ENCODE measurements at regions not wholly inside any gene's neighbourhood (a gene's known extent, or its start where the extent isn't known, plus 50 kb on each side); places are given as distances from the start of the nearest gene placed in this dataset.
"Not testable (repeated sequence)": the region's sequence is repeated elsewhere in the genome, so short reads cannot be mapped to it uniquely, and the experiment has no call there.

DNA sequence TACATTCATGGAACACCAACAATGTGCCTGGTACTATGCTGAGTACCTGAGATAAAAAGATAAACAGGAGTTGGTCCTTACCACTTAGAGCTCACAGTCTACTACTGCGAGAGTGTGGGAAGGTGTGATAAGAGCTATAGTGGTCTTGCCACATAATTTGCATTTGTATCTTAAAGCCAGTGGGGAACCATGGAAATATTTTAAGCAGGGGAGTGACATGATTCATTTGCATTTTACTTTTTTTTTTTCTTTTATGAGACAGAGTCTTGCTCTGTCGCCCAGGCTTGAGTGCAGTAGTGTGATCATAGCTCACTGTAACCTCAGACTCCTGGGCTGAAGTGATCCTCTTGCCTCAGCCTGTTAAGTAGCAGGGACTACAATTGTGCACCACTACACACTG, 53.6 kb downstream of the SRGAP2 start:
- DNase-seq (ENCODE audit: low spot score), result not testable (repeated sequence)

DNA sequence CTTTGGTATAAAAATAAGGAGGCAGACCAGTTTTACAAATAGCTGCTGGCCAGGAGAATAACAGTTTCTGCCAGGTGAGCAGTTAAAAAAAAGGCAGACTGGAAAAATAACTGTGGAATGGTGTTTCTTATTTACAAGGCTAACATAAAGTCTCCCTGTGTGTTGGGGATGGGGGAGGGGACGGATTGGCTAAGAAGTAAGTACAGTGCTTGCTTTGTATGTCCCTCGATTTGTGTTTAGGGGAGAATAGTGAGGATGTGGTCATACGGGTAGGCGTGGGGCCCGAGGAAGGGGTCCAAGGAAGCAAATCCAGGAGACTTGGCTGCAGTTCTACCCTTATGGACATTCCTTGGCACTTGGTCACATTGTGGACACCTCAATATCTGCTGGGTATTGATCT, 58.1 kb downstream of the SRGAP2 start:
- not testable (repeated sequence) for DNase-seq (ENCODE audit: low spot score)

DNA sequence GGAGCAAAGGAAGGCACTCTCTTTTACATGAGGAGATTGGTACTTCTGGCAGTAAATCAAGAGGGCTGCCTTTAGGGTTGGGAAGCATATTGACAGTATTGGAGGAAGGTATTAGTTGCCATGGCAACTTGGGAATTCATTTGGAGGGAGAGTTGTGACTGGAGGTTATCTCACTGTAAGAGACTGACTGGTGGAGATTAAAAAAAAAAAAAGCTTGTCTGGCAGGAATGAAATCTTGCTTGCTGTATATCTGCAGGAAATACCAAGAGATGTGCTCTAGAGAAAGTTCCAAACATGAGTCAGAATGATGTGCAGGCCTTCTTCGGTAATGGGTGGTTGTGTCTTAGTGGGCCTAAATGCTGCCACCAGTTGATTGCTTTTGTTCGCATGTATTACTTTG, 59.1 kb downstream of the SRGAP2 start:
- DNase-seq (ENCODE audit: low spot score), result not testable (repeated sequence)

DNA sequence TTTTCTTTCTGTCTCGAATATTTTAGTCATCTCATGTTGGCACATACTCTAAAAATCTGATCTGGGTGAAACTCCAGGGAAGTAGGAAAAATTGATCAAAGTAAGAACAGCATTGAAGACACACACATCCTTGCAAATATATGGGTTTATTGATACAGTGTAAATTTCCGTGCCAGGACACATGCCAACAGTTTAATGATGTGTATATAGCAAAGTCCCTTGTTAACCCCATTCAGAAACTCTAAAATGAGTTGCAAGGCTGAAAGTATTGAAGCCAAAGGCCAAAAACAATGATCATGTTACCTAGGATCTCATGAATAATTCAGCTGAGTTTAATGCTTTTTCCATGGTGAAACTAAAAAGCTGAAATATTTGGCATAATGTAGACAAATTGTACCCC, 61.6 kb downstream of the SRGAP2 start:
- not testable (repeated sequence) for DNase-seq (ENCODE audit: low spot score)

DNA sequence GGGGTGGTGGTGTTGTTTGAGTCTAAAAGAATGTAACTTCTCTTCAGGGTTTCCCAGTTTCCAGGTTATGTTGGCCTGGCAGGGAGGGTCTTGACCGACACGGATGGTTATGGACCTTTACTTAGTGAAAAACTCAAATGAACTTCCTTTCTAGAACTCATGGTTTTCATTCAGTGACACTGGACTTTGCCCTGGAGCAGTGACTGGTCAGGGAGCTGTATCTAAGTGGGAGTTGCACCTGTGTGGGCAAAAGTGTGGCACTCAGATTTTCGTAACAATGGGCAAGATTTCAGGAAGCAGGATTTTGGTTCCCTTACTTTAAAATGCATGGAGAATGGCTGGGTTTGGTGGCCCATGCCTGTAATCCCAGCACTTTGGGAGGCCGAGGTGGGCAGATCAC, 67.8 kb downstream of the SRGAP2 start:
- DNase-seq (ENCODE audit: low spot score), result not testable (repeated sequence)

DNA sequence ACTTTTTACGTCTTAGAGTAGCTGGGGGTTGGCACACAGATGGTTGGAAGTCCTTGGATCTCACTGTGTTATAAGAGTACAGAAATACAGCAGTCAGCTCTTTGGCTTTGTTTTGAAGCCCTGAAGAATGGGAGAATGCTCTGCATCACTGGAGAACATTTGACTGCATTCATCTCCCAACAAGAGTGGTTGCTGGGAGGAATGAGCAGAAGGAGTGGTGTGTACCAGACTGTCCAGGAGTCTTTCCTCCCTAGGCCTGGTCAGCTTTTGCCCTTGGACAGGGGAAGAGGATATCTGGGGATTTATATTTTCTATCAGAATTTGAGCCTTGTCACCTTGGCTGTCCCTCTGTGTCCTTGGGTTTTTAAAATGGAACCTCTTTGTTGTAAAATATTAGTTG, 69.8 kb downstream of the SRGAP2 start:
- not testable (repeated sequence) for DNase-seq (ENCODE audit: low spot score)

DNA sequence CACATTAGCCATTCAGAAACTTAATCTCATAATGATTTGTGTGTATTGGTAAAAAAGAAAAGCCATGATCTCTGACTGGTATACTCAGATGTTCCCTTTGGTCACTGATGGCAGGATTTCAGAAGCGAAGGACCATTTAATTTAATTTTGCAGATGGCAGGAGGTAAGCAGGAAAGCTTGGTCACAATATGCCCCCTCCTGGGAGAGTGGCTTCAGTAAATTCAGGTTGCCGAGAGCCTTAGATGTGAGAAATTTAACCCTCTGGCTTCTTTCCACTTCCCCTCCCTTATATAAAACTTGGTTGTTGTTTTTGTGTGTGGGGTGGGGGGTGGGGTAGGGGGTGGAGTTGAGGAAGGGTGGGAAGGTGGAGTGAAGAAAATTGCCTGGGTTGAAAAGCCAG, 72.8 kb downstream of the SRGAP2 start:
- not testable (repeated sequence) for DNase-seq (ENCODE audit: low spot score)

DNA sequence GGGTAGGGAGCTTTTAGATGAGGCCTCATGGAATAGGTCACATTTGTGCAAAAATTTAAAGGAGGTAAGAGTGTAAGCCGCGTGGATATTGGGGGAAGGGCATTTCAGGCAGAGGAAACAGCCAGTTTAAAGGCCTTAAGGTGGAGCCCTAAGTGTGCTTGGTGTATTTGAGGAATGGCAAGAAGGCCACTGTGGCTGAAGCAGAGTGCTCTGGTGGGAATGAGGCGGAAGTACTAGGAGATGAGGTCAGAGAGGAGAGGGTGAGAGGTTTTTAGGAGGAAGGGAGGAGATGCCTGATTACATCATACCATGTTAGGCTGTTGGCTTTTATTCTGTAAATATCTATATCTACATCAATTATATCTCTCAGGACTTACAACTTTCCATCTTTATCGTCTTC, 75.3 kb downstream of the SRGAP2 start:
- DNase-seq (ENCODE audit: low spot score), result not testable (repeated sequence)

DNA sequence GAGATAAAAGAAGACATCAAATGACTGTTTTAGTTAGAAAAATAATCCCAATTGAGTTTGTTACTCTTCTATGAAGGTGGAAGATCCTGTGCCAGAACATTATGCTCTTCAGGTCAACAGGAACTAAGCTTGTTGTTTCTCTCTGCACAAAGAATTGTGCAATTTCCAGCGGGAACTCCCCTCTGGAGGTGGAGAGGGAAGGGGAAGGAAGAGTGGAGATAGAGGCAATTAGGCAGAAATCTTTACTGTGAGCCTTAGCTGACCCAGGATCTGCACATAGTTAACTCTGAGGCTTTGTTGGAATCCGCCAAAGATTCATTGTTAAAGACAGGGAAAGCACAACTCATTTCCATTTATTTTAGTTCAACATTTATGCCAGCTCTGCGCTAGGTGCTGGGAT, 77.3 kb downstream of the SRGAP2 start:
- not testable (repeated sequence) for DNase-seq (ENCODE audit: low spot score)

DNA sequence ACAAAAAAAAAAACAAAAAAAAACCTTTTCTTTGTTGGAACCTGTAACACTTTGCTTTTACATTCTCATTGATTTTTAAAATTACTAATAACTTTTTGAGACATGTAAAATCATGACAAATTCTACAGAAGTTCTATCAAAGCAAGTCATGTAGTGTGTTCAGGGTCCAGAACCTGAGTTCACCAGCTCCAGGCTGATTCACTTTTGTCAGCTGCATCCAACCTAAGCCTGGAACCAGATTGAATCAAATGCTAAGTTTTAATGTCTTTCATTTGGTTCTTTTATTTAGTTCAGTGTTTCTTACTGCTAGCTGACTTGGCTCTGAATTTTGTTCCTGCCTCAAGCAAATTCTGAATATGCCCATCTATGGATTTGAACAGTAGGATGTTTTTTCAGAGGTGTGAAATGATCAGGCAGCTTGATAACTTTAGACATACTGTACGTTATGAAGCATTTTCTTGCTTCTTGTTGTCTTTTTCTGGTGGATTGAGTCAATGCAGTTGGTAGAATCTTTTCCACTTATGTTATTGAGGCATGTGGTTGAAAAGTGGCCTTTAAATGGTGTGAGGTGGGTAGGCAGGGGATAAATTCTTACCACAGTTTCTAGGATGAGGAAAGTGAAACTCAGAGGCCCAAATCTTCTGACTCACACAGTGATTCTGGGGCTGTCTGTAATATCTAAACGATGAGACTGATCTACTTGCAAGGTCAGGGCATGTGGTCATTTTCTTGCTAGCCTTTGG, 78.7 kb downstream of the SRGAP2 start:
- DNase-seq (ENCODE audit: low spot score), result not testable (repeated sequence)

DNA sequence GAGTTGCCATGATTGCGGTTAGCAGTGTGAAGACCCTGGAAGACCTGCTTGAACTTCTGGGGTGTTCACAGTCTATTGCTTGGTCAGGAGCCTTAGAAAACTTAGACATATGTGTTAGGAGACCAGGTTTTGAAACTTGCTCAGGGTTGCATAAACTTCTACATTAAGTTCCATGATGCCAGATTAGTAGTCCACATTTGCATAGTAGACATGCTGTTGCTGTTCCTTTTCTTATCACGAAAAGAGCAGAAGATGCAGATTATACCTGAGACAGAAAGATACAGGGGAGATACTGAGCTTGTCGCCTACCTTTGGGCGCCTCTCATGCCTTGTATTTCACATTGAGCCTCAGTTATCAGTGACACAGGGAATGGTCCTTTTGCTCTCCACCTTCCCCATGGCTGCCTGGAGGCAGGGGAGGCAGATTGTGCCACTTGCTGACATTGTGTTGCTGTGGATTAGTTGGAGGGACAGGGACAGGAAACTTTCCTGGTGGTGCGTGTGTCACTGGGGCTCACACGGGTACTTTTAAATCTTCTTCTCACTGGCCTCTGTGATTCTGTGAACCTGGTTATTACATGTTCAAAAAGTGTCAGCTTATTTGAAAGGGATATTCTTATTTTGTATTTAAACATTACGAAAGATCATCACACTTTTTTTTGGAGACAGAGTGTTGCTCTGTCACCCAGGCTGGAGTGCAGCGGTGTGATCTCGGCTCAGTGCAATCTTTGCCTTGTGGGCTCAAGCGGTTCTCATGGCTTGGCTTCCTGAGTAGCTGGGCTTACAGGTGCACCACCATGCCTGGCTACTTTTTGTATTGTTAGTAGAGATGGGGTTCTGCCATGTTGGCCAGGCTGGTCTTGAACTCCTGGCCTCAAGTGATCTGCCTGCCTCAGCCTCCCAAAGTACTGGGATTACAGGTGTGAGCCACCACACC, 82.0 kb downstream of the SRGAP2 start:
- DNase-seq (ENCODE audit: low spot score), result not testable (repeated sequence)

DNA sequence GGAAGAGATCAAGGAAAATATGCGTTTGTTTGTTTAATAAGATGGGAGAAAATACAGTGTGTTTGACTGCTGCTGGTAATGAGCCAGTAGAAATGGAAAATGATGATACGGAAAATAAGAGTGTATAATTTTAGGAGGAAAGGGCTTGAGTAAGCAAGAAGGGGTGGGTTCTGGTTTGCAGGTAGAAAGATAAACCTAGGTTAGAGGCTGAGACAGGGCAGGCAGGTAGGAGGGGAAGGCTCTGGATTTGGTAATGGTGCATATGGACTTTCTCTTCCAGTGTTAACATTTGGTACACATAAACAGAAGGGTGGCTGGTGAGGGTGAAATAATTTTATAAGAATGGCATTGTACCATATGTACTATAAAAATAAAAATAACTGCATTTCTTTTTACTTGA, 84.4 kb downstream of the SRGAP2 start:
- not testable (repeated sequence) for DNase-seq (ENCODE audit: low spot score)

DNA sequence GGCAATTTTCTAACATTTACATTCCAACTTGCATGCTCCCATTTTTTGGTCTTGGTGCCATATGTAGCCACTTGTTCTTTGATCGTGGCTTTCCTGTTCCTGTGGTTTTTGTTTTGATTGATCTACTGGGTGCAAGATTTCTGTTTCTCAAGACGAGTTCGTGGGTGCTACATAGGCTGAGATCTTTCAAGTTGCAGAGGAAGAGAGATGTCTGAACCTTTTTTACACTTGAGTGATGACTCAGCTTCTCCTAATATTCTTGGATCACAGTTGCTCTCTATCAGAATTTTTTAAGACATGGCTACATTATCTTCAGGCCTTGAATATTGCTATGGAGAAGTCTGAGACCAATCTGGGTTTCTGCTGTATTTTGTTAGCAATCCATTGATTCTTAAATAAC, 85.1 kb downstream of the SRGAP2 start:
- not testable (repeated sequence) for DNase-seq (ENCODE audit: low spot score)

DNA sequence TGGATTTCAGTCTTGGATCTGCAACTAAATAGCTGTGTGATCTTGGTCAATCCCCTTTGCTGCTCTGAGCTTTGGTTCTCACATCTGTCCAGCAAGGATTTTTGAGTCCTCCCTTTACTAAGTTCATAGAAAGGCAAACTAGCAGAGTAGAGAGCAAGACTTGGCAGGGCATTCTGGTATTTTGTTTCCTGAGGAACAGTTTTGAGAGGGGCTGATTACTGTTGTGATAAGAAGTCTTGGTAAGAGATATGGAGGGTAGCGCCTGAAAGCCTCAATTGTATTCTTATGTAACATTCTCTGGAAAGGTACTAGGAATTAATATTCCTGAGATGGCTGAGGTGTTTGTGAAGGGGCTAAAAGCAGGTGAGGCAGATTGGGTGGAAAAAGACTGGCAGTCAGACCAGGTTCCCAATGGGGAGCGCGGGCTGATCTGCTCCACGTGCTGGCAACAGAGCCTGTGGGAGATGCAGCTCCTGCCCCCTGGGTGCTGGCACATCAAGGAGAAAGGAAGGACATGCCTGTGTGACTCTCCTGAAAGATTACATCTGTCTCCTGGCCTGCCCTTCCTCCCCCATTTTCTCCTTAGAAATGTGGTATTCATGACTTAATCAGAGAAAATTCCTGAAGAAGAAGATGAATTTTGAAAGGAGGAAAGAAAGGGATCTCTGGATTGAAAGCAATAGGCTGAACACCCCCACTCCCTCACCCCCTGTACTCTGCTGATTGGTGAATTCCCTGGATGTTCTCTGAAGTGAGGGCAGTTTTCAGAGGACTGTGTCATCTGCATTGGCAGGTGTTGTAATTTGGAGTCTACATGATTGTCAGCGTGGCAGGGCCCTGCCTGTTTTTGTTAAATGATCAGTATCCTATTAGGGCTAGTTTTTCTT, 94.0 kb downstream of the SRGAP2 start:
- not testable (repeated sequence) for DNase-seq (ENCODE audit: low spot score)

DNA sequence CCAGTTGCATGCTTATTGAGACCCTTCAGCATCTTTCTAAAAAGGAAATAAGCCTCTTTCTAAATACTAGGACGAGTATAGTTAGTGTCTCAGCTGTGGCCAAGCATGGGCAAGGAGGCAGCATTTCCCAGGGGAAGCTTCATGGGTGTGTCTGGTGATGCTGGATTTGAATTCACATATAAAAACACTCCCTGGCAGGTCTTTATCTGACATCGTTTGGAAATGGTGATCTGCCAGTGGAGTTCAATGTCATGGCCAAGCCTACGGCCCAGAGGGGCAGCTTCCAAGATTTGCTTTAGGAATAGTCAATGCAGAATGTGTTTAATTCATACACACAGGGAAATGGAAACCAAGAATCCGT, 94.7 kb downstream of the SRGAP2 start:
- not testable (repeated sequence) for DNase-seq (ENCODE audit: low spot score)

DNA sequence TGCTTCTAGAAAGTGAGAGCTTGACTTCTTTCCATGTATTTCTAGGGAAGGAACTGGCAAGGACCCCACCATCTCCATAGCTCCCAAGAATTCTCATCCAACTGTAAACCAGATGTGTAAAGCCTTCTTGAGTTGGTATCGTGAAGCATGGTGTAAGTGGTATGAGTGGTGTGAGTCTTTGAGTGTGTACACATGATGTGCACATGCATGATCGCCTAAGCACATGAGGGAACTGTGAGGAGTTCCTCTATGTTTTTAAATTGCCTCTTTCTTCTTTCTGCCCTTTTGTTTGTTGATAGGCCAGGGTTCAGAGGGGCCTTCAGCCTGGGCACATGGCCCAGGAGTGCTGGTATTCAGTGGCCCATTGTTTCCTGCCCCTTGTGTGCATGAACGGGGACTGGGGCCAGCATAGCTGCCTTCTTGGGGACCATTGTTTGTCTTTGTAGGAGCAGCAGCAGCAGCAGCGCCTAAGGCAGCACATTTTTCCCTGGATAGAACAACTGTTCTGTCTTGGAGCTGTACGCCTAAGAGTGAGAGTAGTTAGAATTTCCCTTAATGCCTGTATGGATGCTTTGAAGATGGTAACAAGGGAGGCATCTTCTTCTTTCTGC, 95.9 kb downstream of the SRGAP2 start:
- DNase-seq (ENCODE audit: low spot score), result not testable (repeated sequence)

DNA sequence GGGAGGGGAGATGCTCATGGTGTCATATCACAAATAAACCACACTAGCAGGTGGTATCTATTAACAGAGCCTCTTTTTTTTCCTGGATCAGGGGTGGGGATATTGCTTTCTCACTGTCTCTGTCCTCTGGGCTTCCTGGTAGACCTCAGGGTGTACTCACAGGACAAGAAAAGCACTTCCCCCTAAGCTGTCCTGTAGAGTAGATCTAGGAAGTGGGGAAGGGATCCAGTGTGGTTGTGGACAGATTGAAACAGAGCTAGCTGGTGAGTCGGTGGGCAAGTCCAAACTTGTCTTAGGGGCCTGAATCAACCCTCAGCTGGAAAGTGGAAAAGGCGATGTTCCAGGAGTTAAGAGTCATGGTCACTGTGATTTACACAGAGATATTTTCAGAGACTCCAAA, 96.6 kb downstream of the SRGAP2 start:
- DNase-seq (ENCODE audit: low spot score), result not testable (repeated sequence)

DNA sequence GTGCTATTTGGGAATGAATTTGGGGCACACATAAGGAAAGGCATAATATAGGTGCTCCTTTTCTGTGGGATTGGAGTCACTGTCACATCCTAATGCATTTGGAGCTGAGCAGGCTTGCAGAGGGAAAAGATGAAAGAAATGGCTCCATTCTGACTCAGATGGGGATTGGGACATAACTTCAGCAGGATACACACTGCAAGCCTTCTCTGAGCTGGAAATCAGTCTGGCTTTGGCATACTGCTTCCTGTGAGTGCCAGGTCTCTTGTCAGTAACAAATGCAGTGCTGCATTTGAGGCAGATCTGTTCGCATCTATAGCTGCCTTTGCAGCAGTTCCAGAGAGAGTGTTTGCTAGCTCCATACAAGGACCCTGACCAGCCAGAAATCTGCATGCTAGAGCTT, 98.7 kb downstream of the SRGAP2 start:
- DNase-seq (ENCODE audit: low spot score), result not testable (repeated sequence)

DNA sequence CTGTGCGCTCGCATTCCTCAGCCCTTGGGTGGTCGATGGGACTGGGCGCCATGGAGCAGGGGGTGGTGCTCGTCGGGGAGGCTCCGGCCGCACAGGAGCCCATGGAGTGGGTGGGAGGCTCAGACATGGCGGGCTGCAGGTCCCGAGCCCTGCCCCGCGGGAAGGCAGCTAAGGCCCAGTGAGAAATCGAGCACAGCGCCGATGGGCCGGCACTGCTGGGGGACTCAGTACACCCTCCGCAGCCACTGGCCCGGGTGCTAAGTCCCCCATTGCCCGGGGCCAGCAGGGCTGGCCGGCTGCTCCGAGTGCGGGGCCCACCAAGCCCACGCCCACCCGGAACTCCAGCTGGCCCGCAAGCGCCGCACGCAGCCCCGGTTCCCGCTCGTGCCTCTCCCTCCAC, 104.1 kb downstream of the SRGAP2 start:
- DNase-seq (ENCODE audit: low spot score), result not testable (repeated sequence)

DNA sequence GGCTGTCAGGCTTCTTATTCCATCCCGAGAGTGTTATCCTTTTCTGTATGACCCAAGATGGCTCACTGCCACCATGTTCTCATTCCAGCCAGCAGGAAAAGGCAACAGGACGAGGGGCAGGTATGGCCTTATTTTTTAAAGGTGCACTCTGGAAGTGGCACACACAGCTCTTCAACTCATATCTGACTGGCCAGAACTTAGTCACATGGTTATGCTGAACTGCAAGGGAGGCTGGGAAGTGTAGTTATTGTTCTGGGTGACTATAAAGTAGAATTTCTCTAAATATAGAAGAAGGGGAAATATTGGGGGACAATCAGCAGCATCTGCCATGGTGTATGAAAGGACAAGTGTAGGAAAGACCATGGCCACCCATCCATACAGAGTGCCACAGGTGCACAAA, 107.6 kb downstream of the SRGAP2 start:
- not testable (repeated sequence) for DNase-seq (ENCODE audit: low spot score)

DNA sequence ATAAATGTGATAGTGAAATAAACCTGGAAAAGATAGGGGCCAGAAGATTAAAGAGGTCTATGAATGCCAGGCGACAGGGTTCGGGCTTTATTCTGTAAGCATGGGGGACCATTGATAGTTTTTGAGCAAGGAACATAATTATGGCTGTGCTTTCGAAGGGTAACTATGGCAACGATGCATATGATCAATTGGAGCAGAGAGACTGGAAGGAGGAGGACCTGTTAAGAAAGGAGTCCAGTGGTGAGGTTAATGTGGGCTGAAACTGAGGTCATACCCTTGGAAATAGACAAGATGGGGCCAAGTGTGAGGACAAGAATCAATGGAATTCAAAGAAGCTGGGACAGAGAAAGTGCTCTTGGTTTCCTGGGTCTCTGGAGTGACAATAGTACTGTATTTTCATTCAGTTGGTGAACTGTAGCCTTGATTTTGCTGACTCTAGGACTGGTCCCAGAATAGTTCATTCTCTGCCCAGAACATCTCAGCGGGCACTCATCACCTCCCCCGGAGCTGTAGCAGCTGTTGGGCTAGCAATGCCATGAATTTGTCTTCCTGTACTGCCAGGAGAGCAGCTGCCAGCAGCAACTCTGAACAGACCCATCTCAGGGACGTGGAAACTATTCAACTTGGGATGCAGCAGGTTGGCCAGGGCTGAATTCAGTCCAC, 108.4 kb downstream of the SRGAP2 start:
- DNase-seq (ENCODE audit: low spot score), result not testable (repeated sequence)

Data from hematopoietic multipotent progenitor cell treated with erythropoietin and hydrocortisone succinate and interleukin-3 and kit ligand, for 17 days (in vitro differentiated cells).